ENCODE measurements at regions not wholly inside any gene's neighbourhood (a gene's known extent, or its start where the extent isn't known, plus 50 kb on each side); places are given as distances from the start of the nearest gene placed in this dataset.
A peak's percentile ranks its signal among the peaks of the same experiment; 100 is the strongest.

DNA sequence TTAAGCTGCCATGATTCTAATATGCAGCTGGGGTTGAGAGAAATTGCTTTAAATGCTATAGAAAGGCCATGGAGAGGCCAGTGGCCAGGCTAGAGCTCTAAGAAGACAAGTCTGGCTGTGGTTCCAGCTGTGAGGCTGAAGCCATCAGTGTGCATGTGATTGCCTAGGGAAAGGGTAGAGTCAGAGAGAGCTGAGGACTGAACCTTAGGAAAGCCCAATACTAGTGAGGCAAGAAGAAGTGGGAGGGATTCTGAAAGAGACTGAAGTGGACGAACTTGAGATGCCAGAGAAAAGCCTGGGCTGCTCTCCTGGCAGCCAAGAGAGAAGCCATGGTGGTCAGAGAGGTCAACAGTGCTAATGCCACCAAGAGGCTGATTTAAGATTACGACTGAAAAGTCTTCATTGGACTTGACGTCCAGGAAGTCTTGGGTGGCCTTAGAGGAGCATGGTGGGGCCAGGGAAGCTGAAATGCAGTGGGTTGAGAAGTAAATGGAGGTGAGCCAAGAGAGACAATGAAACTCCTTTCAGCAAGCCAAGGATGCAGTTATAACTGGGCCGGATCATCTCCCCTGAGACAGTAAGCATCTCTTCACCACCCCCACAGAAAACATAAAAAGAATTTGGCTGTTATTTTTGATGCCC, 133.2 kb downstream of the TMEM174 start:
- DNase-seq = no peak

DNA sequence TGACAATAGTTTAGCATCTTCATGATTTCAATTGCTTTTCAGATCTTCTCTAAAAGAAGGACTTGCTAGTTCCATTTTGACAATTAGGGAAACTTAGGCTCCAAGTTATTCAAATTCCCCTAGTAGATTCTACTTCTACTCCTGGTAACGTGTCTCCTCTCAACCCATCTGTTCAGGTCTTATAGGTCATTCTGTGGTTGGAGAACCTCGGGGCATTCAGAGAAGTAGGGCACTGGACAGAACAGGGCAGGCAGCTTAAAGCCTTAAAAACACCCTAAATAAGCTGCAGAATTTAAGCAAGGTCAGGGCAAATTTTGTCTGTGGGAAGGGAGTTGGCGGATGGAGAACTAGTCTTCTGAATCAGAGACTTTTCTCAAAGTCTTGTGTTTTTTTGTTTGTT, 132.4 kb downstream of the TMEM174 start:
- no peak for DNase-seq

GRCh38 chr5:73304381-73304780, 131.4 kb downstream of the TMEM174 start:
- DNase-seq = no peak

DNA sequence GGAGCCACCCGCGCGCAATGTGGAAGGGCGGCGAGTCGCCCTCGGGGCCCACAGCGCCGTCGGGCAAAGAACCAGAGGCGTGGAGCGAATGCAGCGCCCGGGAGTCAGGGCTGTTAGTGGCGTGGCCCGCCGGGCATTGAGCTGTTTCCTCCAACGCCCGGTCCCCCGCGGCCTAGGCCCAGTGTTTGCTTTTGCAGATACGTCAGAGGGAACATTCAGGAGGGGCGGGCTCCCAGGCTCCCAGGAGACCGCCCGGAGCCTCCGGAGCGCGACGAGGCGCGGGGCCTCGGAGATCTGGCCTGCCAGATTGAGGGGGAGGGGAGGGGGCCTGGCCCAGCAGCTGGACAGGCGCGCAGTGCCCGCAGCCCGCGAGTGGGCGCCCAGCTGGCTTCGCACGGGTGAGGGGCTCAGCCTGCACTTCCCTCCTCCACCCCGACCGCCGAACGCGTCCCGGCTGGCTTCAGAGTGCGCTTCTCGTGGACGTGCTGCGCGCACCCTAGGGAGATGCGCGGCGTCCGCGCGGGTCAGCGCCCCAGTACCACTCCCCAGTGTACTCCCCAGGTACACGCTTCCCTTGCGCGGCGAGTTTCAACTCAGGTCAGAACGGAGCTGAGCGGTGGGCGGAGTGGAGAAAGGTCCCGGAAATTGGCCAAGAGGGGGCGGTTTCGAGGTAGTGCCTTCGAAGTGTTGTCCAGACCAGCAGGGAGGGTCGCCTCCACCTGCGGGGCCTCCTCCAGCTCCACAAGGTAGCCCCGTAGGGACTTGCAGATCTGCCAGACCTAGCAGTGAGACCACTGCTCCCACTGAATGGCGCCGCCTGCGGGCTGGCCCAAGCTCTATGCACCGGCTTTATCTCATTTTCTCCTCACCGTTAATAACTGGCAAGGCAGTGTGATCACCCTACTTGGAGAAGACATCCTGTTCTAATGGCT, 130.4 kb downstream of the TMEM174 start:
- no peak for DNase-seq

DNA sequence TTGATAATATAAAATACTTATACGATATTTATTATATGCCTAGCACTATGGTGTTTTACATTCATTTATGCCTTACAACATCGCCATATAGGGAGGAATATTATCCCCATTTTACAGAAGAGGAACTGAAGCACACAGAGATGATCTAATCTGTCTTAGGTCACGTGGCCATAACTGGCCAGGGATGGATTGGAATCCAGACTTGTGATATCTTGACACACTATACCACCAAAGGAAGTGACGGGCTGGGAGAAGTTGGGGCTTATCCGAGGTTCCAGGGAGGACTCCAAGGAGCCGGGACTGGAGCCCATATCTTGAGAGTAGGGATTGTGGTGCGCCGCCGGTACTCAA, 129.8 kb downstream of the TMEM174 start:
- DNase-seq = no peak

GRCh38 chr5:73301208-73301901, 128.4 kb downstream of the TMEM174 start:
- no peak for DNase-seq

- no peak for DNase-seq
These were observed 127.6 kb downstream of the TMEM174 start for GRCh38 chr5:73300337-73301207.

DNA sequence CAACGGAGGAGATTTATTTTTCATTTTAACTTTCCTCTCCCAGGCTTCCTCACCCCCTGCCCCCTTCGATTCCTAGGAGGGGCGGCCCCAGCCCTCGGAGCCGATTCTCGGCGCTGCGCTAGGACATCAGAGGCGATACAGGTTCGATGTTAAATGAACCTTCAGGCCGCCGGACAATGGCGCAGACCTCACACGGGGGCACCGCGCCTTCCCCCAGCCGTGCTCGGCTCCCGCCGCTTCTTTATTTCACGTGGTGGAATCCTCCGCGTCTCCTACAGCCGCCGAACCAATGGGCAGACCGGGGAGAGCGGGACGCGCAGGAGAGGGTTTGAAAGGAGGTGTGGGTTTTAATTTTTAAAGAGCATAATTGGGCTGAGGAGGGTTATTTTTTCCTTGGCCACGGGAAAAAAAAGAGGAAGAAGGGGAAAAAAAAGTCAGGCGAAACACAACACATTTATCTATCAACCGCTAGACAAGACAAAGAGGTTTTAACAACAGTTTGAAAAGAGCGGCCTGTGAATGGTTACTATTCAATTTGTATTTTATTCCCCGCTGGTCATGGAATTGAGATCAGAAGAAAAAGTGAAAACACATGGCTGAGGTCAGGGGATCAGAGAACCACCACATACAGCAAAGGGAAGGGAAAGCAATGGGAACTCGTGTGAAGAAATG, 126.8 kb downstream of the TMEM174 start:
- no peak for DNase-seq

- DNase-seq = peak; percentile 61
These were observed 126.0 kb downstream of the TMEM174 start for GRCh38 chr5:73298772-73299630.

GRCh38 chr5:73298251-73298771, 125.3 kb downstream of the TMEM174 start:
- DNase-seq = no peak

DNA sequence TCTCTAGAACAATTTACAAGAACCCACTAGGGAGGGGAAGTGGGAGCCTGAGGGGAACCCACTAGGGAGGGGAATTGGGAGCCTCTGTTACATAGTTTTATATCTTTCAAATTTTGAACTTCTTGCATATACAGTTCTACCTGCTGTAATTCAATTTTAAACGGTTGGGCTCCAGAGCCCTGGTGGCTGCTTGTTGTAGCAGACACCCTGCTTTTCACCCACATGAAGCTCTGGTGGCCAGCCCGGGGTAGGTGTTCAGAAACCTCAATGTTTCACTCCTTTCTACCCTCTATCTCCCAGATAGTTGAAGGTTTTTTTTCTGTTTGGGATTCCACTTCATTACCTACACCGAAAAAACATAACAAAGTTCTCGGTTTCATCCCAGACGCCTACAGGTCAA, 124.4 kb downstream of the TMEM174 start:
- DNase-seq = no peak

GRCh38 chr5:73296772-73297171, 123.8 kb downstream of the TMEM174 start:
- DNase-seq = no peak

- no peak for DNase-seq
These were observed 122.9 kb downstream of the TMEM174 start for GRCh38 chr5:73295921-73296320.

DNA sequence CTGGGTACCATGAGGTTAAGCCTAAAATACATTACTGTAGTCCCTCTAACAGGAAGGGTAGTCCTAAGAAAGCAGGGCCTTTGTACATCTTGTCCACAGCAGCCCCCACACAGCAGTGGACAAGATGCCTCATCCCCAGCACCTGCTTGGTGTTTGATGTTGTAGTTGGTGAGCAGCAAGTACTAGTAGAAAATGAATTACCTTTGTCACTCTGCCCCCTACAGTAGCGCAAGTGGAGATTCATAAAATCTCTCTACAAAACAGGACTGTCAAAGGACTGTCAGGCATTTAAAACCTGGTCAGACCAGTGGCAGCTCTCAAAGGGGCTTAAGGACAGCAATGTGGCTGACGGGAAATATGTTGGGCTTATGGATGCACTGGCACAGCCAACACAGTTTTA, 122.5 kb downstream of the TMEM174 start:
- no peak for DNase-seq

GRCh38 chr5:73292816-73293459, 119.9 kb downstream of the TMEM174 start:
- no peak for DNase-seq

DNA sequence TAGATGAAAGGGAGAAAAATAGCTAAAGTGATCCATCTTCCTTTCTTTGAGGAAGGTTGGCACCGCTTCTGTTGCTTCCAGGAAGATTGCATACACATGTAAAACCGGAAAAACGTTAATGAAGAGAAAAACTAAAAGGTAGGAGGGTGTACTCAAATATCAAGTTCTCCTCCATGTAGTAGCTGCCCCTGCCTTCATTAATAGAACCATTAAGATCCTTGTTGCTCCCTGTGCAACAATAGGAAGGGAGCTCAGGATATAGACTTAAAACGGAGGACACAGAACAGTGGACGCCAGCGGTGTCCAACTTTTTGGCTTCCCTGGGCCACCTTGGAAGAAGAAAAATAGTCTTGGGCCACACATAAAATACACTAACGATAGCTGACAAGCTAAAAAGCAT, 118.9 kb downstream of the TMEM174 start:
- DNase-seq = no peak

GRCh38 chr5:73290242-73290641, 117.2 kb downstream of the TMEM174 start:
- no peak for DNase-seq

GRCh38 chr5:73288803-73289720, 116.1 kb downstream of the TMEM174 start:
- no peak for DNase-seq

- no peak for DNase-seq
These were observed 113.9 kb downstream of the TMEM174 start for GRCh38 chr5:73286896-73287295.

Measured in activated CD8-positive, alpha-beta memory T cell treated with anti-CD3 and anti-CD28 coated beads for 24 hours (primary cell).